ENCODE measurements at regions not wholly inside any gene's neighbourhood (a gene's known extent, or its start where the extent isn't known, plus 50 kb on each side); places are given as distances from the start of the nearest gene placed in this dataset.

DNA sequence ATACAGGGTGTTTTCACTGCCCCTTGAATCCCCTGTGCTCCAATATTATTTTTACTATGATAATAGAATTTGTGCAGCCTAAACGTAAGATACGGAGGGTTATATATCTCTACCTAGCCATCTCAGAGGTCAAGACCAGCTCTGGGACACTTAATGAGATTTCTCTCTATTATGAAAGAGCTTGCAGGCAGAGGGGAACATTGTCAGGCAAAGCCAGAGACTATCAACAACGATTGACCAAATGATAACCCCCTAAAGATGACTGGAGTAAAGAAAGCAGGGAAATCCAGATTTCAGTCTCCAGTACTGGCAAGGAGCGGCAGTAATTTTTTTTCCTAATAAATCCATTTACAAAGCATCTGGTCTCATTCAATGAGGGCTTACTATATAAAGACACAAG, 59.8 kb upstream of the LPAR1 start:
- TF ChIP-seq, protein P1, sequence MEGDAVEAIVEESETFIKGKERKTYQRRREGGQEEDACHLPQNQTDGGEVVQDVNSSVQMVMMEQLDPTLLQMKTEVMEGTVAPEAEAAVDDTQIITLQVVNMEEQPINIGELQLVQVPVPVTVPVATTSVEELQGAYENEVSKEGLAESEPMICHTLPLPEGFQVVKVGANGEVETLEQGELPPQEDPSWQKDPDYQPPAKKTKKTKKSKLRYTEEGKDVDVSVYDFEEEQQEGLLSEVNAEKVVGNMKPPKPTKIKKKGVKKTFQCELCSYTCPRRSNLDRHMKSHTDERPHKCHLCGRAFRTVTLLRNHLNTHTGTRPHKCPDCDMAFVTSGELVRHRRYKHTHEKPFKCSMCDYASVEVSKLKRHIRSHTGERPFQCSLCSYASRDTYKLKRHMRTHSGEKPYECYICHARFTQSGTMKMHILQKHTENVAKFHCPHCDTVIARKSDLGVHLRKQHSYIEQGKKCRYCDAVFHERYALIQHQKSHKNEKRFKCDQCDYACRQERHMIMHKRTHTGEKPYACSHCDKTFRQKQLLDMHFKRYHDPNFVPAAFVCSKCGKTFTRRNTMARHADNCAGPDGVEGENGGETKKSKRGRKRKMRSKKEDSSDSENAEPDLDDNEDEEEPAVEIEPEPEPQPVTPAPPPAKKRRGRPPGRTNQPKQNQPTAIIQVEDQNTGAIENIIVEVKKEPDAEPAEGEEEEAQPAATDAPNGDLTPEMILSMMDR (IDR thresholded peaks at IDR 0.05; ENCODE audit: low read depth, low read length), result no peak
- TF ChIP-seq EZH2phosphoT487 (IDR thresholded peaks at IDR 0.05; ENCODE audit: low read depth), result no peak

Data from OCI-LY3 (cell line).